ENCODE measurements at regions not wholly inside any gene's neighbourhood (a gene's known extent, or its start where the extent isn't known, plus 50 kb on each side); places are given as distances from the start of the nearest gene placed in this dataset.
A peak's percentile ranks its signal among the peaks of the same experiment; 100 is the strongest.

DNA sequence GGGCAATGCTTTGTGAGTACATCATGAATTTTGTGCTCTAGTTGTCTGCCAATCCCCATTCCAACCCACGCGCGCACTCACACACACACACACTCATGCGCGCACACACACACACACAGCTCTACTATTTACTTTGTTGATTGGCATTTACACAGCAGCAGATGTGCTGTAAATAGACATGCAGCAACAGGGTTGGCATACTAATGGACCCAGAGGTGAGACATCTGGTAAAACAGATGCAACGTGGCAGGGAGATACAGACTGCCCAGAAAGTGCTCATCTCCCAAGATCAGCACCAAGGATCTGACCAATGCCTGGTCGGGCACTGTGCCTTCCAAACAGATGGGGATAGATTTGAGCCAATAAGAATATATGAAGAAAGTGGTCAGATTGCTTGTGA, 873.0 kb downstream of the SORCS3 start:
- FAIRE-seq (no peak), ATAC-seq (no peak), DNase-seq (no peak)
- H3K4me3 ChIP-seq: no peak overlapping the region
- H3K9me3 ChIP-seq: peaks cover 0 to 3% (median 0%) of the 10 kb centered on the region in 4 donors
- H3K4me1 ChIP-seq: no peaks in the 10 kb centered on the region
- 83 to 87% methylated on average over 7 of the region's 7 CpGs for WGBS, 2 donors
- no peaks in the 10 kb centered on the region for H3K36me3 ChIP-seq
- H3K27ac ChIP-seq: no peak overlapping the region
- TF ChIP-seq CTCF (IDR thresholded peaks at IDR 0.05): no peak
- H3K27me3 ChIP-seq: no peaks in the 10 kb centered on the region
- intact Hi-C loops (cut with DNase I): no loop called here

- H3K9me3 ChIP-seq: no peaks in the 10 kb centered on the region
- no peak overlapping the region for H3K4me3 ChIP-seq
- H3K27me3 ChIP-seq: no peaks in the 10 kb centered on the region
- no peak for DNase-seq
- WGBS, 2 donors: 74 to 80% methylated on average over 3 of the region's 3 CpGs
- no peak overlapping the region for H3K27ac ChIP-seq
- no peaks in the 10 kb centered on the region for H3K36me3 ChIP-seq
- FAIRE-seq: no peak
- no peak for TF ChIP-seq CTCF (IDR thresholded peaks at IDR 0.05)
- no peaks in the 10 kb centered on the region for H3K4me1 ChIP-seq
- intact Hi-C loops (cut with DNase I): no loop called here
- ATAC-seq: no peak
Measured at GRCh38 chr10:105509517-105509916, 868.4 kb downstream of the SORCS3 start.

GRCh38 chr10:105506262-105506661, 865.2 kb downstream of the SORCS3 start:
- H3K27me3 ChIP-seq: no peaks in the 10 kb centered on the region
- no peak for FAIRE-seq
- peak in 3 of 4 donors; percentile 63 to 83 (median 68) for ATAC-seq
- H3K4me1 ChIP-seq: no peaks in the 10 kb centered on the region
- intact Hi-C loops (cut with DNase I): no loop called here
- H3K27ac ChIP-seq: no peak overlapping the region
- TF ChIP-seq CTCF (IDR thresholded peaks at IDR 0.05): no peak
- DNase-seq: peak in 2 of 6 donors; percentile 8 to 12
- WGBS, 2 donors: 28 to 39% methylated on average over 5 of the region's 5 CpGs
- H3K4me3 ChIP-seq: no peak overlapping the region
- H3K36me3 ChIP-seq: no peaks in the 10 kb centered on the region
- no peaks in the 10 kb centered on the region for H3K9me3 ChIP-seq

DNA sequence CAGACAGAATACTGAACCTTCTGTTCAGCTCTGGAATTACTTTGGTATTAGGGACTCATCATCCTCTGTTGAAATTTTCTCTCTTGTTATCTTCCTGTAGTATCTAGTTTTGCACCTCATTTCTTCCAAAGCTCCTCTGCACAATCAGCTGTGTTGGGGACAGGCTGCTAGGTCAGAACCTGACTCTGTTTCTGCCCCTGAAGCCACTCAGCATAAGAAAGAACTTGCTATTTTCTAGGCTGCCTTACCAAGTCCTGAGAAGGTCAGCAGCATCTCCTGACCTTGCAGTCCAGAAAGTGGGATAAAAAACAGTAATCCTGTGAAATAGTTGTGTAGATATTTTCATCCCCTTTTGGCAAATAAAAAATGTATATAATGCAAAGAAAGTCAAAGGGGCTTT, 862.6 kb downstream of the SORCS3 start:
- FAIRE-seq (no peak), DNase-seq (no peak), ATAC-seq (no peak)
- H3K27me3 ChIP-seq: no peaks in the 10 kb centered on the region
- H3K27ac ChIP-seq: no peak overlapping the region
- no peak for TF ChIP-seq CTCF (IDR thresholded peaks at IDR 0.05)
- no peaks in the 10 kb centered on the region for H3K36me3 ChIP-seq
- no peak overlapping the region for H3K4me3 ChIP-seq
- no peaks in the 10 kb centered on the region for H3K9me3 ChIP-seq
- intact Hi-C loops (cut with DNase I): no loop called here
- H3K4me1 ChIP-seq: no peaks in the 10 kb centered on the region

DNA sequence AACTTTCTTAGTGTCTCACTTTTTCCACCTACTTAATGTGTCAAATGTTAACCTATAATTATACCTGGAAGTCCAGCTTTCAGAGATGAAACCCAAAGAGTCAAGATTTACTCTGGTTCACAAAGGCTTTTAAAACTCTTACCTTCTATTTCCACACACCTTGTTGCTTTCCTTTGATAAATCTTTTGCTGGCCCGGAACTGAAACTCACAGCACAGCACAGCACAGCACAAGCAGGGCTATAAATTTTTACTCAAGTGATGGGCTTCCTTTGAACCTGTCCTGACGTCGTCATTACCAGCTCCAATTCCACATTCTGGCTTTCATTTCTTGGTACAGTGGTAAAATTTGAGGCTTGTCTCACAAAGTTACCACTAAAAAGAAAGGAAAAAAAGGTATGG, 861.0 kb downstream of the SORCS3 start:
- ATAC-seq: no peak
- intact Hi-C loops (cut with DNase I): no loop called here
- FAIRE-seq: no peak

More for the DNA sequence above, 861.0 kb downstream of the SORCS3 start:
- H3K27me3 ChIP-seq: no peaks in the 10 kb centered on the region
- H3K27ac ChIP-seq: no peak overlapping the region
- WGBS, 2 donors: 76 to 82% methylated on average over 3 of the region's 3 CpGs
- no peaks in the 10 kb centered on the region for H3K4me1 ChIP-seq
- no peak overlapping the region for H3K4me3 ChIP-seq
- H3K9me3 ChIP-seq: no peaks in the 10 kb centered on the region
- no peak for TF ChIP-seq CTCF (IDR thresholded peaks at IDR 0.05)
- DNase-seq: no peak
- no peaks in the 10 kb centered on the region for H3K36me3 ChIP-seq
